OCI-LY3 (cell line): ENCODE measurements at regions not wholly inside any gene's neighbourhood (a gene's known extent, or its start where the extent isn't known, plus 50 kb on each side); places are given as distances from the start of the nearest gene placed in this dataset.

Experiments
- H2AFZ ChIP-seq: fragments of 200-600, 300-600 bp; shearing (Covaris generic); 2 replicates; pipeline ENCODE4 v1.6.0; 2014; ENCODE audit warnings: antibody characterized with exemption, low read depth, low read length
- H3K27ac ChIP-seq: fragments of 200-600, 300-600 bp; sonication (generic); 2 replicates; pipeline ENCODE4 v1.5.1; 2014; ENCODE audit warnings: mild to moderate bottlenecking, low read length, moderate library complexity, mixed read lengths
- H3K27me3 ChIP-seq: fragments of 200-600, 300-600 bp; sonication (generic); 2 replicates; pipeline ENCODE4 v1.6.1; 2014; ENCODE audit warnings: low read depth, low read length, mixed read lengths
- H3K36me3 ChIP-seq: fragments of 200-600, 300-600 bp; sonication (generic); replicated peaks from 2 replicates; pipeline ENCODE3; 2014; ENCODE audit warnings: low read depth, low read length, mixed read lengths
- H3K4me1 ChIP-seq: fragments of 300-600, 200-600 bp; sonication (generic); 2 replicates; pipeline ENCODE4 v1.6.1; 2014; ENCODE audit warnings: low read length, mixed read lengths
- H3K4me2 ChIP-seq: fragments of 200-600, 300-600 bp; sonication (generic); 2 replicates; pipeline ENCODE4 v1.6.1; 2014; ENCODE audit warnings: low read length, mixed read lengths
- H3K4me3 ChIP-seq: fragments of 300-600, 200-600 bp; sonication (generic); 2 replicates; pipeline ENCODE4 v1.5.1; 2014; ENCODE audit warnings: antibody characterized with exemption, mild to moderate bottlenecking, low read length, moderate library complexity
- H3K79me2 ChIP-seq: fragments of 300-600, 200-600 bp; shearing (Covaris generic); 2 replicates; pipeline ENCODE4 v1.6.1; 2014; ENCODE audit warnings: mild to moderate bottlenecking, low read length, mixed read lengths
- H3K9ac ChIP-seq: fragments of 300-600, 200-600 bp; shearing (Covaris generic); 2 replicates; pipeline ENCODE4 v1.6.0; 2014; ENCODE audit warnings: mild to moderate bottlenecking, low read length, moderate library complexity
- H3K9me3 ChIP-seq: fragments of 200-600, 300-600 bp; shearing (Covaris generic); 2 replicates; pipeline ENCODE4 v1.6.1; 2014; ENCODE audit warnings: low read length, mixed read lengths; ENCODE audit not compliant: insufficient read depth
- H4K20me1 ChIP-seq: fragments of 200-600, 300-600 bp; sonication (generic); 2 replicates; pipeline ENCODE4 v1.6.1; 2016; ENCODE audit warnings: low read length, mixed read lengths; ENCODE audit not compliant: insufficient read depth
- EZH2phosphoT487 ChIP-seq: fragments of 200-600 bp; shearing (Covaris generic); IDR thresholded peaks from 2 replicates; pipeline ENCODE4 v1.6.1; 2018; ENCODE audit warnings: antibody characterized with exemption, mixed run types, low read depth
- TF ChIP-seq, protein P1 (sequence below): fragments of 200-600, 300-600 bp; sonication (generic); IDR thresholded peaks from 2 replicates; pipeline ENCODE4 v1.5.1; 2014; ENCODE audit warnings: antibody characterized with exemption, low read length, low read depth

DNA sequence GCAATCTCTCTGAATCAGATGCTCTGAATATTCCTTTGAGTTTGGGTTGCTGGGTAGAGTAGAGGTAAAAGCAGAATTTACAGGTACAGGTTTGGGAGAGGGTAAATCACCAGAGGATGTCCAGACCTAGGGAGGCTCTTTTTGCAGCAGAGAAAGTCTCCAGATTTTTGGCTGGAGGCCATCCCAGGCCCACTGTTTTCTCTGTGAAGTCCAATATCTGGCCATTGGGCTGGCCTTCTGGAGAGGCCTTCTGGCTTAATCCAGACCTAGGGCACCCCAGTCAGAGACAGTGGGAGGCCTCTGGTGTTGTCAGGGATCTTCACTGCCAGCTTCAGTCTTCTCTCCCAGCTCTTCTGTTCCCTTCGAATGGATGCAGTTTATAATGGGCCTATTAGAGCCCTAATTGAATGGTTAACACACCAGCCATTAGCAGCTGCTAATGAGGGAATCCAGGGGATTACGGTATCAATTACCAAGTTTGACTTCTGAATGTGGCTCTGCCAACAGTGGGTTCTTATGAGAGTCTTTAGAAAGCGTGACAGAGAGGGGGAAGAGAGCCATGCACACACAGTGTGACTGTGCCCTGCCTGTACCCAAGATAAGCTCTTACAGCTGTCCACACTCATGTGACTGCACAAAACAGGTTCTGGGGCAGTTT, 183.1 kb downstream of the EMP1 start:
- no peak overlapping the region for H3K9ac ChIP-seq
- no peak overlapping the region for H2AFZ ChIP-seq
- H4K20me1 ChIP-seq: no peaks in the 10 kb centered on the region
- no peaks in the 10 kb centered on the region for H3K36me3 ChIP-seq
- no peak overlapping the region for H3K4me2 ChIP-seq
- H3K4me3 ChIP-seq: no peak overlapping the region
- H3K79me2 ChIP-seq: no peaks in the 10 kb centered on the region
- TF ChIP-seq EZH2phosphoT487: no peak
- TF ChIP-seq, protein P1, sequence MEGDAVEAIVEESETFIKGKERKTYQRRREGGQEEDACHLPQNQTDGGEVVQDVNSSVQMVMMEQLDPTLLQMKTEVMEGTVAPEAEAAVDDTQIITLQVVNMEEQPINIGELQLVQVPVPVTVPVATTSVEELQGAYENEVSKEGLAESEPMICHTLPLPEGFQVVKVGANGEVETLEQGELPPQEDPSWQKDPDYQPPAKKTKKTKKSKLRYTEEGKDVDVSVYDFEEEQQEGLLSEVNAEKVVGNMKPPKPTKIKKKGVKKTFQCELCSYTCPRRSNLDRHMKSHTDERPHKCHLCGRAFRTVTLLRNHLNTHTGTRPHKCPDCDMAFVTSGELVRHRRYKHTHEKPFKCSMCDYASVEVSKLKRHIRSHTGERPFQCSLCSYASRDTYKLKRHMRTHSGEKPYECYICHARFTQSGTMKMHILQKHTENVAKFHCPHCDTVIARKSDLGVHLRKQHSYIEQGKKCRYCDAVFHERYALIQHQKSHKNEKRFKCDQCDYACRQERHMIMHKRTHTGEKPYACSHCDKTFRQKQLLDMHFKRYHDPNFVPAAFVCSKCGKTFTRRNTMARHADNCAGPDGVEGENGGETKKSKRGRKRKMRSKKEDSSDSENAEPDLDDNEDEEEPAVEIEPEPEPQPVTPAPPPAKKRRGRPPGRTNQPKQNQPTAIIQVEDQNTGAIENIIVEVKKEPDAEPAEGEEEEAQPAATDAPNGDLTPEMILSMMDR: no peak
- peaks cover 27% of the 10 kb centered on the region for H3K27me3 ChIP-seq
- H3K27ac ChIP-seq: no peak overlapping the region
- no peaks in the 10 kb centered on the region for H3K9me3 ChIP-seq
- H3K4me1 ChIP-seq: no peaks in the 10 kb centered on the region

DNA sequence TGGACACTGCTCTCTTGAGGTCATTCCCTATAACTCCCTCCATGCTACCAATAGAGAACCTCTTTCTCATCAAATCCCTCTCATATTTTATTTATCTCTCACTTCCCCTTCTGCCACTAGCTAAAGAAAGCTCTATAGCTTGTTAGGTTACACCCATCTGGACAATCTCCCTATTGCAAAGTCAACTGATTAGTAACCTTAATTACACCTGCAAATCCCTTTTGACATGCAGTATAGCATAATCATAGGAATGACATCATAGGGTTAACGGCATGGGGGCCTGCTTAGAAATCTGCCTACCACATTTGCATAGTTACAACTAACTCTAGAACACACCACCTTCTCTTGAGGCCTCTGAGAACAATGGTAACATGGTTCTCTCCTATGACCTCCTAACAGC, 181.2 kb downstream of the EMP1 start:
- H3K4me3 ChIP-seq: no peak overlapping the region
- no peak overlapping the region for H3K4me2 ChIP-seq
- no peaks in the 10 kb centered on the region for H3K36me3 ChIP-seq
- H2AFZ ChIP-seq: no peak overlapping the region
- no peaks in the 10 kb centered on the region for H3K4me1 ChIP-seq
- no peak for TF ChIP-seq EZH2phosphoT487
- TF ChIP-seq, protein P1: no peak
- H3K27ac ChIP-seq: no peak overlapping the region
- peaks cover 32% of the 10 kb centered on the region for H3K27me3 ChIP-seq
- H3K9me3 ChIP-seq: no peaks in the 10 kb centered on the region
- H3K9ac ChIP-seq: no peak overlapping the region
- H3K79me2 ChIP-seq: no peaks in the 10 kb centered on the region
- H4K20me1 ChIP-seq: no peaks in the 10 kb centered on the region

DNA sequence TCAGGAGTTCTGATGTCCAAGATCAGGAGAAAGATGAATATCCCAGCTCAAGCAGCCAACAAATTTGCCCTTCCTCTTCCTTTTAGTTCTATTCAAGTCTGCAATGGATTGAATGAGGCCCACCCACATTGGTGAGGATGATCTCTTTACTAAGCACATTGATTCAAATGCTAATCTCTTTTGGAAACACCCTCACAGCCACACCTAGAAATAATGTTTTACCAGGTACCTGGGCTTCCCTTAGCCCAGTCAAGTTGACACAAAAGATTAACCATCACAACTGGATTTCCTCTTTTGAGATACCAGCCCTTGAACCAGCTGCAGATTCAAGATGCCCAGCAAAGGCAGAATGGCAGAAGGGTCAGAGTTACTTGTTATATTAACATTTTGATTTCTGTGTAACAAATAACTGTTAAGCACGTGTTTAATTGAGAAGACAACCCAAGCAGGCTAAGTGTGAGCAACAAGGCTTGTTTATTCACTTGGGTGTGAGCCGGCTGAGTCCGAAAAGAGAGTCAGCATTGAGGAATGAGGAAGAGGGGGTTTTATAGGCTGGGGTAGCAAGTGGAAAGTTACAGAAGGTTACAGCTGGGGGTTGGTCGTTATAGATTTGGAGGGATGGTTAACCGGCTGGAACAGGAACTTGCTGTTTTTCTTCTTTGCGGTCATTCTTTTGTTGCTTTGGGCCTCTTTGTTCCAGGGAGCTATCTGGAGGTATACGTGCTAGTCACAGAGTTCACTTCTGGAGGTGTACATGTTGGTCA, 180.3 kb downstream of the EMP1 start:
- H3K9me3 ChIP-seq: no peaks in the 10 kb centered on the region
- H3K27ac ChIP-seq: no peak overlapping the region
- no peaks in the 10 kb centered on the region for H3K36me3 ChIP-seq
- H3K4me2 ChIP-seq: no peak overlapping the region
- no peaks in the 10 kb centered on the region for H3K4me1 ChIP-seq
- no peak overlapping the region for H3K9ac ChIP-seq
- TF ChIP-seq, protein P1: no peak
- no peak for TF ChIP-seq EZH2phosphoT487
- no peaks in the 10 kb centered on the region for H3K79me2 ChIP-seq
- no peak overlapping the region for H2AFZ ChIP-seq
- no peak overlapping the region for H3K4me3 ChIP-seq
- H4K20me1 ChIP-seq: no peaks in the 10 kb centered on the region
- peaks cover 31% of the 10 kb centered on the region for H3K27me3 ChIP-seq

DNA sequence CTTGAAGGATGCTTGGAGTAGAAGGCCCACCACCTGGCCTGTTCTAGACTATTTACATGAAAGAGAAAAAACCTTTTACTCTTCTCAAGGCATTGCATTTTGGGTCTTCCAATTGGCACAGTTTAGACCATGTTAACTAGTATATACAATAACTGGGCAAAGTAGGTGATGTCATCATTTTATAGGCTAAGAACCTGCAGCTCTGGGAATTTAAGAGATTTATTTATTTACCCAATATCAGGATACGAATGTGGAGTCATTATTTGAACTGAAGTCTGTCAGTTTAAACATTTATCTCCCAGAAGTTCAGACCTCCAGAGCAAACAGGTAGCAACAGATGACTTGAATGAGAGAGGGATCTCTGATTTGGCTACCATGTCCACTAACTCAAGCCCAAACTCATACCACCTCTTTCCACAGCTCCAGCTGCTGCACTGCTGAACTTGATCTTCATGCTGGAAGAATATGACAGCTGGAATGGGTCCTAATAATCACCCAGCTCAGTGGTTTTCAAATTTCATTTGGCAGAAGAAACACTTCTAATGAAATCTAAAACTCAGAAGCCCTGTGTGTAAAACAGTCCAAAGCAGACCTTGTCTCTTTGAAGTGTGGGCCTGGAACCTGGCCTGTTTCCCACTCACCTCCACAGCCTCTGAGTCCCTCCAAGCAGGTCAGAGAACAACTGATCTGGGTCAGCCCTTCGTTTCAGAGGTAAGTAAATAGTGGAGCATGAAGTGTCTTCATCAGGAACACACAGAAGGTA, 179.2 kb downstream of the EMP1 start:
- no peak overlapping the region for H3K27ac ChIP-seq

More for the DNA sequence above, 179.2 kb downstream of the EMP1 start:
- Histone ChIP-seq H3K4me2 (no peak overlapping the region), H3K4me3 (no peak overlapping the region), H3K27me3 (peaks cover 26% of the 10 kb centered on the region), H3K36me3 (no peaks in the 10 kb centered on the region), H3K9me3 (no peaks in the 10 kb centered on the region), H2AFZ (no peak overlapping the region), H3K4me1 (no peaks in the 10 kb centered on the region), H4K20me1 (no peaks in the 10 kb centered on the region), H3K9ac (no peak overlapping the region), H3K79me2 (no peaks in the 10 kb centered on the region)
- TF ChIP-seq, protein P1: no peak
- no peak for TF ChIP-seq EZH2phosphoT487
